Right lobe of liver (tissue), 6 donors: ENCODE measurements at regions not wholly inside any gene's neighbourhood (a gene's known extent, or its start where the extent isn't known, plus 50 kb on each side); places are given as distances from the start of the nearest gene placed in this dataset.
"Not testable (repeated sequence)": the region's sequence is repeated elsewhere in the genome, so short reads cannot be mapped to it uniquely, and the experiment has no call there.

Experiments used
- ATAC-seq, 4 donors: fragments of 200-7000 bp; cut with Tn5 transposase; one replicate each; pipeline ENCODE4 v1.9.1; 2020; ENCODE audit warnings: mild to moderate bottlenecking in 4 of 4, moderate library complexity in 4 of 4
- DNase-seq, 3 donors: peaks; one replicate each; pipeline ENCODE4 v3.0.0-alpha.2; 2020
- H3K27ac ChIP-seq, 3 donors: fragments of 200-600 bp; one replicate each; pipeline ENCODE4 v1.8.0; 2022
- H3K27me3 ChIP-seq, 2 donors: fragments of 200-600 bp; one replicate each; pipeline ENCODE4 v1.8.0; 2022
- H3K36me3 ChIP-seq, 4 donors: fragments of 200-600 bp; sonication (generic) in 1 of 4; one replicate each; pipeline versions ENCODE4 v1.5.1 to v1.8.0; 2017 to 2022; ENCODE audit warnings: control low read depth in 1 of 4
- H3K4me1 ChIP-seq, 4 donors: fragments of 200-600 bp; sonication (generic) in 1 of 4; one replicate each; pipeline versions ENCODE4 v1.5.1 to v1.8.0; 2017 to 2022; ENCODE audit warnings: control low read depth in 1 of 4
- H3K4me3 ChIP-seq, 3 donors: fragments of 200-600 bp; one replicate each; pipeline ENCODE4 v1.8.0; 2022
- H3K9me3 ChIP-seq, 4 donors: fragments of 200-600 bp; sonication (generic) in 1 of 4; one replicate each; pipeline versions ENCODE4 v1.5.1 to v1.8.0; 2017 to 2022; ENCODE audit warnings: control low read depth in 1 of 4
- CTCF ChIP-seq, 4 donors: fragments of 200-600 bp in 3 of 4; fragments of 450-650 bp in 1 of 4; IDR thresholded peaks; one replicate each; pipeline versions ENCODE4 v1.5.1 to v1.8.0; 2016 to 2022; ENCODE audit warnings: antibody characterized with exemption in 4 of 4, mild to moderate bottlenecking in 2 of 4
- POLR2A ChIP-seq: fragments of 450-650 bp; IDR thresholded peaks from one replicate; pipeline ENCODE4 v1.6.1; 2017; ENCODE audit warnings: antibody characterized with exemption, mild to moderate bottlenecking
- WGBS: methylation state at CpG from one replicate; pipeline ENCODE4 v1.1.6; 2018; ENCODE audit warnings: low coverage, low lambda C conversion rate; ENCODE audit not compliant: insufficient coverage; ENCODE audit errors: missing lambda C conversion rate; 5-methylcytosine and 5-hydroxymethylcytosine counted together
- intact Hi-C, 2 donors: fragments of 100-400 bp; cut with DNase I; formaldehyde crosslinking; loops; one replicate each; pipeline versions ENCODE4 v1.11.2 to v1.14.1; 2022
- donor health status: DM: no; HTN: yes; CAD: no.
- donor health status: DM: no; HTN: no; CAD: no.
- donor health status: DM: no; HTN: no; CAD: no.
- donor health status: DM: no; HTN: yes; CAD: no.
- donor health status: DM: no; HTN: yes; CAD: no.

GRCh38 chrX:65331371-65331770 is 203.2 kb downstream of the LAS1L start:
- DNase-seq: no peak
- 57% methylated on average over 1 of the region's 1 CpG for WGBS
- no peak for ATAC-seq
- no peaks in the 10 kb centered on the region for H3K4me1 ChIP-seq
- H3K27ac ChIP-seq: no peak overlapping the region
- H3K9me3 ChIP-seq: no peaks in the 10 kb centered on the region
- intact Hi-C loops: no loop called here
- H3K27me3 ChIP-seq: no peaks in the 10 kb centered on the region
- TF ChIP-seq POLR2A: no peak
- no peak for TF ChIP-seq CTCF (IDR thresholded peaks at IDR 0.05)
- no peaks in the 10 kb centered on the region for H3K36me3 ChIP-seq
- no peak overlapping the region for H3K4me3 ChIP-seq

DNA sequence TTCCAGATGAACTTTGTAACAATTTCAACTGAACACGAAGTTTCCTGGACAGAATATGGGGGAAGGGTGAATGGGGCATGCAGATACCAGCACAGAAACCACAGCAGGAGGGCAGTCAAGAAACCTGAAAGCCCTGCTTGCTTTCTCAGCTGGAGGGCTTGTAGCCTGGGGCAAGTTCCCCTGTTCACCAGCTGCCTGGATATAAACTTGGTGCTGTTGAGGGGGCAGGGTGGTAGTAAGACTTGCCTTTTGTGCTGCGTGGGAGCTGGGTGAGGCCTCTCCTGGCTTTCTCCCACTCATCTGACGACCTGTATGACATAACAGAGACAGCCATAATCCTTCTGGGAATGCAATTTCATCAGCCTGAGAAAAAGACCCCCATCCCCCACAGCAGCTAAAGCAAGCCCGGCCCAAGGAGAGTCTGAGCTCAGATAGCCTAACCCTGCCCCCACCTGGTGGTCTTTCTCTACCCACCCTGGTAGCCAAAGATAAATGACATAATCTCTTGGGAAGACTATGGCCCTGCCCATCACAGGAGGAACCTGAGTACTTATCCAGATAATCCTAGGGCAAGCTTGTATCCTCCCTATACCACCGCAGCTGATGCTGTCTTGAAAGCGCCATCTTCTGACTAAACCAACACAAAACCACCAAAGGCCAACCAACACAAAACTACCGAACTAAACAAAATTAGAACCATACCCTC is 234.3 kb downstream of the LAS1L start:
- Histone ChIP-seq H3K4me1 (no peaks in the 10 kb centered on the region), H3K4me3 (no peak overlapping the region), H3K27me3 (no peaks in the 10 kb centered on the region), H3K9me3 (peaks cover 0 to 9% (median 0%) of the 10 kb centered on the region in 4 donors), H3K36me3 (no peaks in the 10 kb centered on the region), H3K27ac (no peak overlapping the region)
- DNase-seq (no peak), ATAC-seq (no peak)
- TF ChIP-seq CTCF (IDR thresholded peaks at IDR 0.05): no peak
- TF ChIP-seq POLR2A: no peak
- intact Hi-C loops: no loop called here
- WGBS: 28% methylated on average over 5 of the region's 7 CpGs

DNA sequence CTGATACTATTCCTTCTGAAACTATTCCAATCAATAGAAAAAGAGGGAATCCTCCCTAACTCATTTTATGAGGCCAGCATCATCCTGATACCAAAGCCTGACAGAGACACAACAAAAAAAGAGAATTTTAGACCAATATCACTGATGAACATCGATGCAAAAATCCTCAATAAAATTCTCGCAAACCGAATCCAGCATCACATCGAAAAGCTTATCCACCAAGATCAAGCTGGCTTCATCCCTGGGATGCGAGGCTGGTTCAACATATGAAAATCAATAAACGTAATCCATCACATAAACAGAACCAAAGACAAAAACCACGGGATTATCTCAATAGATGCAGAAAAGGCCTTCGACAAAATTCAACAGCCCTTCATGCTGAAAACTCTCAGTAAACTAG is 251.7 kb downstream of the LAS1L start:
- DNase-seq, H3K9me3 ChIP-seq, H3K27me3 ChIP-seq, H3K4me3 ChIP-seq, H3K4me1 ChIP-seq, H3K27ac ChIP-seq, H3K36me3 ChIP-seq, ATAC-seq, intact Hi-C loops: not testable (repeated sequence)
- WGBS: 69% methylated on average over 7 of the region's 8 CpGs

GRCh38 chrX:65273152-65273551 is 261.4 kb downstream of the LAS1L start:
- Histone ChIP-seq H3K9me3 (no peaks in the 10 kb centered on the region), H3K27ac (no peak overlapping the region), H3K27me3 (no peaks in the 10 kb centered on the region), H3K4me3 (no peak overlapping the region), H3K4me1 (no peaks in the 10 kb centered on the region), H3K36me3 (no peaks in the 10 kb centered on the region)
- TF ChIP-seq POLR2A (no peak), CTCF (IDR thresholded peaks at IDR 0.05) (no peak)
- DNase-seq (no peak), ATAC-seq (no peak)
- intact Hi-C loops: no loop called here

GRCh38 chrX:65266482-65266881 is 268.1 kb downstream of the LAS1L start:
- H3K9me3 ChIP-seq: no peaks in the 10 kb centered on the region
- no peak overlapping the region for H3K27ac ChIP-seq
- H3K36me3 ChIP-seq: no peaks in the 10 kb centered on the region
- no peak for TF ChIP-seq CTCF (IDR thresholded peaks at IDR 0.05)
- no peak for TF ChIP-seq POLR2A
- no peak overlapping the region for H3K4me3 ChIP-seq
- intact Hi-C loops: no loop called here
- ATAC-seq (no peak), DNase-seq (no peak)
- no peaks in the 10 kb centered on the region for H3K4me1 ChIP-seq
- WGBS: 35% methylated on average over 2 of the region's 2 CpGs
- no peaks in the 10 kb centered on the region for H3K27me3 ChIP-seq
